Uterus (tissue), 2 donors: ENCODE measurements at regions not wholly inside any gene's neighbourhood (a gene's known extent, or its start where the extent isn't known, plus 50 kb on each side); places are given as distances from the start of the nearest gene placed in this dataset.

ENCODE experiments used
- CTCF ChIP-seq, 4 experiments: fragments of 200-600 bp in 2 of 4; fragments of 450-650 bp in 2 of 4; sonication (generic) in 2 of 4; IDR thresholded peaks; one replicate each; pipeline ENCODE4 v1.5.1; 2016 to 2019; ENCODE audit warnings: antibody characterized with exemption in 4 of 4, mild to moderate bottlenecking in 2 of 4, moderate library complexity in 1 of 4
- POLR2A ChIP-seq, 2 donors: fragments of 450-650 bp; IDR thresholded peaks; one replicate each; pipeline ENCODE4 v1.6.1; 2016; ENCODE audit warnings: antibody characterized with exemption in 2 of 2, mild to moderate bottlenecking in 1 of 2, moderate library complexity in 1 of 2

DNA sequence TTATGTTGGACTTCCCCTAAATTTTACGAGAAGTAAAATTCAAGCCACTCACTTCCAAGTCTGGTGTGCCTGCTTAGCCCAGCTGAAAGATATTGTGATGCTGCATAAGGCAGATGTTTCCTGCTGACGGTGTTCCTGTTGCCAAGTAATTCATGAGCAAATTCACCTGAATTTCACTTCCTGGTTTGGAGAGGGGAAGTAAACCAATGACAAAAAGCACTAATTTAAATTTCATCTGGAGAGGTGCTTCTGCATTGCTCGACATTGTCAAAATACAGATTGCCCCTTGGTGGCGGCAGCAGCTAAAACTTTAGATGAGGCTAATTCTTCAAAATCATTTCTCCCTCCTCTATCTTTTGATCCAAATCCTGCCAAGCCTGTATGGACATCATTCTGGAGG, 281.1 kb downstream of the AACS start:
- no peak for TF ChIP-seq CTCF (IDR thresholded peaks at IDR 0.05)
- no peak for TF ChIP-seq POLR2A (IDR thresholded peaks at IDR 0.05)
